GM19238 (cell line): ENCODE measurements at regions not wholly inside any gene's neighbourhood (a gene's known extent, or its start where the extent isn't known, plus 50 kb on each side); places are given as distances from the start of the nearest gene placed in this dataset.

Experiments
- DNase-seq: peaks from one replicate; pipeline ENCODE4 v3.0.0; 2011; ENCODE audit warnings: low spot score; ENCODE audit not compliant: insufficient read length

GRCh38 chr11:37533830-37534229 is 935.8 kb upstream of the RAG2 start:
- no peak for DNase-seq

- DNase-seq, result no peak
Measured at GRCh38 chr11:37533087-37533486, 935.1 kb upstream of the RAG2 start.

- no peak for DNase-seq
Measured at GRCh38 chr11:37532271-37532670, 934.2 kb upstream of the RAG2 start.

- no peak for DNase-seq
Measured at GRCh38 chr11:37527545-37527944, 929.5 kb upstream of the RAG2 start.

- no peak for DNase-seq
Measured at GRCh38 chr11:37525336-37525735, 927.3 kb upstream of the RAG2 start.

- DNase-seq, result no peak
Measured at GRCh38 chr11:37519781-37520180, 921.7 kb upstream of the RAG2 start.

GRCh38 chr11:37512156-37512780 is 914.2 kb upstream of the RAG2 start:
- DNase-seq, result no peak

- DNase-seq, result no peak
Measured at GRCh38 chr11:37511425-37511933, 913.4 kb upstream of the RAG2 start.

- no peak for DNase-seq
Measured at GRCh38 chr11:37509506-37509905, 911.5 kb upstream of the RAG2 start.

- DNase-seq, result no peak
Measured at GRCh38 chr11:37506531-37506930, 908.5 kb upstream of the RAG2 start.

- DNase-seq, result no peak
Measured at GRCh38 chr11:37505406-37505805, 907.4 kb upstream of the RAG2 start.

- DNase-seq, result no peak
Measured at GRCh38 chr11:37504921-37505320, 906.9 kb upstream of the RAG2 start.

- peak; percentile 1 for DNase-seq
Measured at GRCh38 chr11:37504060-37504611, 906.1 kb upstream of the RAG2 start.

- no peak for DNase-seq
Measured at GRCh38 chr11:37503411-37504059, 905.5 kb upstream of the RAG2 start.

GRCh38 chr11:37502202-37502601 is 904.2 kb upstream of the RAG2 start:
- DNase-seq, result no peak

GRCh38 chr11:37500425-37500824 is 902.4 kb upstream of the RAG2 start:
- DNase-seq, result no peak

- DNase-seq, result no peak
Measured at GRCh38 chr11:37497326-37497725, 899.3 kb upstream of the RAG2 start.

- DNase-seq, result no peak
Measured at GRCh38 chr11:37496201-37496600, 898.2 kb upstream of the RAG2 start.

- no peak for DNase-seq
Measured at GRCh38 chr11:37484298-37484697, 886.3 kb upstream of the RAG2 start.

GRCh38 chr11:37483761-37484160 is 885.7 kb upstream of the RAG2 start:
- DNase-seq, result no peak

GRCh38 chr11:37474889-37475288 is 876.9 kb upstream of the RAG2 start:
- no peak for DNase-seq

GRCh38 chr11:37468344-37468743 is 870.3 kb upstream of the RAG2 start:
- no peak for DNase-seq

GRCh38 chr11:37465221-37465620 is 867.2 kb upstream of the RAG2 start:
- DNase-seq, result no peak
